Stomach (tissue), 8 donors: ENCODE measurements at regions not wholly inside any gene's neighbourhood (a gene's known extent, or its start where the extent isn't known, plus 50 kb on each side); places are given as distances from the start of the nearest gene placed in this dataset.

Experiments used
- DNase-seq, 2 donors: peaks; one replicate each; pipeline versions ENCODE4 v3.0.0 to v3.0.0-alpha.2; 2013 to 2019
- H3K27ac ChIP-seq, 5 donors: fragments of 200-600 bp in 4 of 5; sonication (generic) in 4 of 5; one replicate each; pipeline ENCODE4 v1.5.1; 2013 to 2019; ENCODE audit warnings: mild to moderate bottlenecking in 1 of 5, moderate library complexity in 1 of 5
- H3K27me3 ChIP-seq, 3 donors: fragments of 200-600 bp; sonication (generic); one replicate each; pipeline ENCODE4 v1.5.1; 2017 to 2019; ENCODE audit warnings: mixed run types in 1 of 3
- H3K36me3 ChIP-seq, 4 donors: fragments of 200-600 bp; sonication (generic); 1 replicate in 3 of 4; 2 replicates in 1 of 4; pipeline ENCODE4 v1.5.1; 2016 to 2019
- H3K4me1 ChIP-seq, 4 donors: fragments of 200-600 bp; sonication (generic); one replicate each; pipeline ENCODE4 v1.5.1; 2016 to 2019
- H3K4me3 ChIP-seq, 4 donors: fragments of 200-600 bp; sonication (generic) in 3 of 4; one replicate each; pipeline ENCODE4 v1.5.1; 2016 to 2019; ENCODE audit warnings: mild to moderate bottlenecking in 1 of 4
- H3K9me3 ChIP-seq, 4 donors: fragments of 200-600 bp; sonication (generic); one replicate each; pipeline ENCODE4 v1.5.1; 2016 to 2019
- EP300 ChIP-seq: sonication (generic); formaldehyde crosslinking; IDR thresholded peaks from one replicate; pipeline ENCODE4 v1.6.1; 2017; ENCODE audit warnings: antibody characterized with exemption
- POLR2A ChIP-seq, 4 donors: fragments of 450-650 bp; IDR thresholded peaks; one replicate each; pipeline ENCODE4 v1.6.1; 2016; ENCODE audit warnings: antibody characterized with exemption in 4 of 4, control low read depth in 2 of 4, mild to moderate bottlenecking in 1 of 4, moderate library complexity in 1 of 4
- POLR2AphosphoS5 ChIP-seq, 3 donors: sonication (generic); formaldehyde crosslinking; IDR thresholded peaks; one replicate each; pipeline ENCODE4 v1.6.1; 2016; ENCODE audit warnings: antibody characterized with exemption in 3 of 3
- WGBS, 5 donors: extraction: QIAGEN DNeasy Blood & Tissue Kit in 3 of 5; methylation state at CpG; one replicate each; pipeline versions ENCODE4 v1.1.5 to v1.1.7; 2013 to 2018; 5-methylcytosine and 5-hydroxymethylcytosine counted together
- intact Hi-C: fragments of 100-400 bp; cut with DNase I; formaldehyde crosslinking; loops from one replicate; pipeline ENCODE4 v1.15.1; 2023; ENCODE audit warnings: low total_unique reads
- TF ChIP-seq, protein P1 (sequence below), 7 experiments: fragments of 450-650 bp in 4 of 7; fragments of 200-600 bp in 3 of 7; sonication (generic) in 3 of 7; IDR thresholded peaks; one replicate each; pipeline ENCODE4 v1.5.1; 2016 to 2019; ENCODE audit warnings: antibody characterized with exemption in 7 of 7, control low read depth in 2 of 7, mild to moderate bottlenecking in 1 of 7
- donor health status: healthy with polysubstance abuse.
- donor health status: Bipolar disorder and iron deficiency.
- donor health status: healthy.

DNA sequence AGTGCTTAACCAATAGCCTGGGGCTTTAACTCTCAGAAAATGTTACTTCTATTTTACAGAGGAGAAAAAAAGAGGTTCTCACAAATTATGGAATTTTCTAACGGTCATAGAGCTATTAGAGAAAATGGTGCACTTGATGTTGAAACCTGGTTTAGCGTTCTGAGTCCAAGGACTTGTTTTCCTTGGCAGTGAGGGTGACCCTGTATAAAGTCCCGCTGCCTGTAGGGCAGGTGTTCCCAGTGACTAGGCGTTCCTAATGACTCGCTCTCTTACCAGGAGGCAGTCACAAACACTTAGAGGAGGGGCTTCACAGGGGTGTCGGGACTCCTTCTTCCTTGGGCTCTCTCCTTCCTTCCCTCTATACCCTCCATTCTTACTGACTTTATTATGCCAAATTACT lies 175.8 kb downstream of the ACTR3 start:
- TF ChIP-seq POLR2A (IDR thresholded peaks at IDR 0.05) (no peak), EP300 (no peak), POLR2AphosphoS5 (IDR thresholded peaks at IDR 0.05) (no peak)
- TF ChIP-seq, protein P1, sequence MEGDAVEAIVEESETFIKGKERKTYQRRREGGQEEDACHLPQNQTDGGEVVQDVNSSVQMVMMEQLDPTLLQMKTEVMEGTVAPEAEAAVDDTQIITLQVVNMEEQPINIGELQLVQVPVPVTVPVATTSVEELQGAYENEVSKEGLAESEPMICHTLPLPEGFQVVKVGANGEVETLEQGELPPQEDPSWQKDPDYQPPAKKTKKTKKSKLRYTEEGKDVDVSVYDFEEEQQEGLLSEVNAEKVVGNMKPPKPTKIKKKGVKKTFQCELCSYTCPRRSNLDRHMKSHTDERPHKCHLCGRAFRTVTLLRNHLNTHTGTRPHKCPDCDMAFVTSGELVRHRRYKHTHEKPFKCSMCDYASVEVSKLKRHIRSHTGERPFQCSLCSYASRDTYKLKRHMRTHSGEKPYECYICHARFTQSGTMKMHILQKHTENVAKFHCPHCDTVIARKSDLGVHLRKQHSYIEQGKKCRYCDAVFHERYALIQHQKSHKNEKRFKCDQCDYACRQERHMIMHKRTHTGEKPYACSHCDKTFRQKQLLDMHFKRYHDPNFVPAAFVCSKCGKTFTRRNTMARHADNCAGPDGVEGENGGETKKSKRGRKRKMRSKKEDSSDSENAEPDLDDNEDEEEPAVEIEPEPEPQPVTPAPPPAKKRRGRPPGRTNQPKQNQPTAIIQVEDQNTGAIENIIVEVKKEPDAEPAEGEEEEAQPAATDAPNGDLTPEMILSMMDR (IDR thresholded peaks at IDR 0.05) = no peak
- 63 to 76% (median 70%) methylated on average over 6 of the region's 6 CpGs for whole genome bisulfite sequencing, 5 donors

DNA sequence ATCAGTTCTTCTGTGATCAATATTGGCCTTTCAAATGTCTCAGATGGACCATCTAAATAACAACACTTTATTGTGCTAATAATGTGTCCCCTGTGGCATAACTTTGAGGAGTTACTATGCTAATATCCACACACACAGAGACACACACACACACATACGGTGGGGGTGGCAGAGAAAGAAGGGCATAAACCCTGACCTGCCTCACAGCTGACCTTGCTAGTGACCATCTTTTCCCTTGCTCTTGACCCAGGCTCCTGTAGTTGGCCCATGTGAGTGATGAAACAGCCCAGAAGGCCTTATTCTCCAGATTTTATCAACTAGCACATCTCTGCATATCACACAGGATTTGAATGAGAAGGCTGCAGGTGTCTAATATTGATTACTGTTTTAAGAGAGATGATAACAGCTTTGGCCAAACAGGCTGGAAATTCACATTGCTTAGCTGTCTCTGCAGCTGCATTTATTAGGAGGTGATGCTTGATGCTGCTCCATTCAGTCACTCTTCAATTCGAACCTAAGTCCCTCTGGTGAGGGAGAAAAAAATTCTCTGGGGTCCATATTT lies 176.4 kb downstream of the ACTR3 start:
- WGBS, 5 donors = 37 to 54% (median 47%) methylated on average over 2 of the region's 2 CpGs
- peaks cover 0 to 10% (median 0%) of the 10 kb centered on the region in 3 donors for H3K27me3 ChIP-seq
- no peak overlapping the region for H3K27ac ChIP-seq
- intact Hi-C loops = no loop called here
- no peaks in the 10 kb centered on the region for H3K36me3 ChIP-seq
- no peaks in the 10 kb centered on the region for H3K4me1 ChIP-seq
- no peak overlapping the region for H3K4me3 ChIP-seq
- DNase-seq = no peak
- no peak for TF ChIP-seq POLR2AphosphoS5 (IDR thresholded peaks at IDR 0.05)
- TF ChIP-seq, protein P1 (IDR thresholded peaks at IDR 0.05) = no peak
- no peak for TF ChIP-seq POLR2A (IDR thresholded peaks at IDR 0.05)
- TF ChIP-seq EP300 = no peak
- no peaks in the 10 kb centered on the region for H3K9me3 ChIP-seq

More for the DNA sequence above, 175.8 kb downstream of the ACTR3 start:
- no peak overlapping the region for H3K4me3 ChIP-seq
- H3K36me3 ChIP-seq = no peaks in the 10 kb centered on the region
- H3K27me3 ChIP-seq = peaks cover 0 to 10% (median 0%) of the 10 kb centered on the region in 3 donors
- H3K9me3 ChIP-seq = no peaks in the 10 kb centered on the region
- H3K27ac ChIP-seq = no peak overlapping the region
- no peaks in the 10 kb centered on the region for H3K4me1 ChIP-seq
- no peak for DNase-seq
- intact Hi-C loops = no loop called here

DNA sequence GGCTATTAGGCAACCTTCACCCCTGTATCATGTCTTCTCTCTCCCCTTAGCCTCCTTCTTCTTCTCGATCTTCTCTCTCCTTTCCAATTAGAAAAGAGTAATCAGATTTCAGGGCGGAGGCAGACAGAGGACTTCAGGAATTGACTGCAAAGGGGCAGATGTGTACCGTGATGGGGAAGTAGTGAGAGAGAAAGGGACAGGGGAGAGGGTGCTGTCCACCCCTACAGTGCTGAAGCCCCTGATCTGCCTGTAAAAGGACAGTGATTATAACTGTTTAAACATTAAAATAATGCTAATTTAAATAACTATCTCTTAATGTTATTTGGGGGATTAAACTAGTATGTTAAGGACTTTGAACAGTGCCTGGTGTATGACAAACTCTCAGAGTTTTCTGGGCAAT lies 178.5 kb downstream of the ACTR3 start:
- peak in 1 of 2 donors; percentile 33 for DNase-seq
- intact Hi-C loops = no loop called here

DNA sequence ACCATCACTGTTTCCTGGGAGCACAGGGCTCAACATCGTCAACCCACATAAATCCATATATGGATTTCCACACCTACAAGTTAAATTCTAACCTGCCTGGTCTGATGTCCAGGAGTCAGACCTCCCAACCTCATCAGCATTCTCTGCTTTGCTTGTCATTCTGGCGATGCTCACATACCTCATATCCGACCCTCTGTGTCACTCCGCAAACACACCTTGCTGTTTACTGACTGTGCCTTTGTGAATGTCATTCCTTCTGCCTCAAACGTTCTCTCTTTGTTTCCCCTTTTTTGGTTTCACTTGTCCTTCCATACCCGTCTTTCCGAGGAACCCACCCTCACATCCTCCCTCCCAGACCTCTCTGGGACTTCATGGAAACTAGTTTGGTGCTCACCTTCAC lies 187.1 kb downstream of the ACTR3 start:
- WGBS, 5 donors = 29 to 69% (median 56%) methylated on average over 7 of the region's 7 CpGs

More for the DNA sequence above, 178.5 kb downstream of the ACTR3 start:
- WGBS, 5 donors = 33 to 45% (median 37%) methylated on average over 3 of the region's 3 CpGs
- no peak overlapping the region for H3K4me3 ChIP-seq
- no peaks in the 10 kb centered on the region for H3K36me3 ChIP-seq
- H3K4me1 ChIP-seq = no peaks in the 10 kb centered on the region
- H3K9me3 ChIP-seq = no peaks in the 10 kb centered on the region
- H3K27ac ChIP-seq = no peak overlapping the region
- peaks cover 0 to 10% (median 0%) of the 10 kb centered on the region in 3 donors for H3K27me3 ChIP-seq
- no peak for TF ChIP-seq POLR2AphosphoS5 (IDR thresholded peaks at IDR 0.05)
- no peak for TF ChIP-seq EP300
- TF ChIP-seq, protein P1 (IDR thresholded peaks at IDR 0.05) = no peak
- no peak for TF ChIP-seq POLR2A (IDR thresholded peaks at IDR 0.05)

More for the DNA sequence above, 187.1 kb downstream of the ACTR3 start:
- Histone ChIP-seq H3K27me3 (no peaks in the 10 kb centered on the region), H3K4me1 (no peaks in the 10 kb centered on the region), H3K27ac (no peak overlapping the region), H3K4me3 (no peak overlapping the region), H3K36me3 (no peaks in the 10 kb centered on the region), H3K9me3 (no peaks in the 10 kb centered on the region)
- DNase-seq = peak in 1 of 2 donors; percentile 7
- no peak for TF ChIP-seq POLR2A (IDR thresholded peaks at IDR 0.05)
- no peak for TF ChIP-seq EP300
- TF ChIP-seq POLR2AphosphoS5 (IDR thresholded peaks at IDR 0.05) = no peak
- TF ChIP-seq, protein P1 (IDR thresholded peaks at IDR 0.05) = no peak
- intact Hi-C loops = no loop called here
